ENCODE measurements at regions not wholly inside any gene's neighbourhood (a gene's known extent, or its start where the extent isn't known, plus 50 kb on each side); places are given as distances from the start of the nearest gene placed in this dataset.

GRCh38 chr4:45385306-45385705 is 659.0 kb upstream of the GNPDA2 start:
- no peak for DNase-seq
- H3K36me3 ChIP-seq (ENCODE audit: low read depth): no peaks in the 10 kb centered on the region
- no peaks in the 10 kb centered on the region for H3K4me1 ChIP-seq (ENCODE audit: low read depth)
- no peak for TF ChIP-seq CTCF (IDR thresholded peaks at IDR 0.05)
- intact Hi-C loops (cut with DNase I, micrococcal nuclease): no loop called here
- H3K4me3 ChIP-seq: no peak overlapping the region
- no peaks in the 10 kb centered on the region for H3K9me3 ChIP-seq
- ATAC-seq: no peak

- intact Hi-C loops (cut with DNase I, micrococcal nuclease): no loop called here
- Histone ChIP-seq H3K4me3 (no peak overlapping the region), H3K4me1 (ENCODE audit: low read depth) (no peaks in the 10 kb centered on the region), H3K36me3 (ENCODE audit: low read depth) (no peaks in the 10 kb centered on the region), H3K9me3 (no peaks in the 10 kb centered on the region)
- DNase-seq: no peak
- no peak for ATAC-seq
- no peak for TF ChIP-seq CTCF (IDR thresholded peaks at IDR 0.05)
These were observed 644.1 kb upstream of the GNPDA2 start for GRCh38 chr4:45370408-45370807.

GRCh38 chr4:45368832-45369231 is 642.5 kb upstream of the GNPDA2 start:
- intact Hi-C loops (cut with DNase I, micrococcal nuclease): no loop called here
- ATAC-seq (no peak), DNase-seq (no peak)

GRCh38 chr4:45363931-45364330 is 637.6 kb upstream of the GNPDA2 start:
- H3K4me1 ChIP-seq (ENCODE audit: low read depth): no peaks in the 10 kb centered on the region
- no peak overlapping the region for H3K4me3 ChIP-seq
- H3K9me3 ChIP-seq: no peaks in the 10 kb centered on the region
- TF ChIP-seq CTCF (IDR thresholded peaks at IDR 0.05): no peak
- intact Hi-C loops (cut with DNase I, micrococcal nuclease): no loop called here
- ATAC-seq (no peak), DNase-seq (no peak)
- no peaks in the 10 kb centered on the region for H3K36me3 ChIP-seq (ENCODE audit: low read depth)

More at GRCh38 chr4:45368832-45369231, 642.5 kb upstream of the GNPDA2 start:
- no peak for TF ChIP-seq CTCF (IDR thresholded peaks at IDR 0.05)
- Histone ChIP-seq H3K4me1 (ENCODE audit: low read depth) (no peaks in the 10 kb centered on the region), H3K9me3 (no peaks in the 10 kb centered on the region), H3K36me3 (ENCODE audit: low read depth) (no peaks in the 10 kb centered on the region), H3K4me3 (no peak overlapping the region)

GRCh38 chr4:45358573-45359506 is 632.5 kb upstream of the GNPDA2 start:
- Histone ChIP-seq H3K4me3 (no peak overlapping the region), H3K4me1 (ENCODE audit: low read depth) (no peaks in the 10 kb centered on the region), H3K36me3 (ENCODE audit: low read depth) (no peaks in the 10 kb centered on the region), H3K9me3 (no peaks in the 10 kb centered on the region)
- intact Hi-C loops (cut with DNase I, micrococcal nuclease): no loop called here
- TF ChIP-seq CTCF (IDR thresholded peaks at IDR 0.05): no peak
- ATAC-seq: no peak
- DNase-seq: no peak
